Neural cell (in vitro differentiated cells): ENCODE measurements at regions not wholly inside any gene's neighbourhood (a gene's known extent, or its start where the extent isn't known, plus 50 kb on each side); places are given as distances from the start of the nearest gene placed in this dataset.

Experiments used
- CTCF ChIP-seq: fragments of 450-650 bp; IDR thresholded peaks from 2 replicates; pipeline ENCODE4 v1.5.1; 2014; ENCODE audit warnings: antibody characterized with exemption, mild to moderate bottlenecking, moderate library complexity; ENCODE audit not compliant: poor library complexity, severe bottlenecking
- EP300 ChIP-seq: fragments of 450-650 bp; conservative IDR thresholded peaks from 2 replicates; pipeline ENCODE4 v1.6.1; 2014; ENCODE audit warnings: antibody characterized with exemption, mild to moderate bottlenecking, moderate library complexity; ENCODE audit not compliant: poor library complexity, severe bottlenecking
- EZH2 ChIP-seq: fragments of 200-600, 300-800 bp; shearing (Covaris generic), sonication (generic); IDR thresholded peaks from 2 replicates; pipeline ENCODE4 v1.6.1; 2014; ENCODE audit warnings: antibody characterized with exemption, low read length, borderline replicate concordance, mild to moderate bottlenecking; ENCODE audit not compliant: insufficient read depth, poor library complexity, severe bottlenecking
- MXI1 ChIP-seq: fragments of 450-650 bp; conservative IDR thresholded peaks from 2 replicates; pipeline ENCODE4 v1.6.1; 2014; ENCODE audit warnings: antibody characterized with exemption, mild to moderate bottlenecking; ENCODE audit not compliant: poor library complexity, severe bottlenecking
- POLR2AphosphoS5 ChIP-seq: IDR thresholded peaks from 2 replicates; pipeline ENCODE4 v1.6.1; 2012
- RAD21 ChIP-seq: fragments of 450-650 bp; conservative IDR thresholded peaks from 2 replicates; pipeline ENCODE4 v1.6.1; 2014; ENCODE audit warnings: antibody characterized with exemption, mild to moderate bottlenecking, moderate library complexity
- REST ChIP-seq: IDR thresholded peaks from 2 replicates; pipeline ENCODE4 v1.6.1; 2012; ENCODE audit warnings: borderline replicate concordance
- SMC3 ChIP-seq: fragments of 450-650 bp; conservative IDR thresholded peaks from 2 replicates; pipeline ENCODE4 v1.6.1; 2014; ENCODE audit warnings: antibody characterized with exemption, mild to moderate bottlenecking, moderate library complexity; ENCODE audit not compliant: poor library complexity
- TAF1 ChIP-seq: IDR thresholded peaks from 2 replicates; pipeline ENCODE4 v1.6.1; 2012; ENCODE audit warnings: low read depth

- TF ChIP-seq CTCF (no peak), TAF1 (no peak), EZH2 (no peak), MXI1 (no peak), RAD21 (no peak), REST (no peak), POLR2AphosphoS5 (no peak), EP300 (no peak), SMC3 (no peak)
These were observed 84.1 kb upstream of the SIRPA start for GRCh38 chr20:1810926-1811620.
